K562 (cell line): ENCODE measurements at regions not wholly inside any gene's neighbourhood (a gene's known extent, or its start where the extent isn't known, plus 50 kb on each side); places are given as distances from the start of the nearest gene placed in this dataset.

Experiments used
- ATAC-seq: fragments of 200-7000 bp; cut with Tn5 transposase; 3 replicates; pipeline ENCODE4 v1.9.1; 2020; ENCODE audit warnings: moderate library complexity
- BruUV-seq: library from RNA; stranded (reverse); fragments of 400-500 nt; replicated peaks from 2 replicates; lab custom pipeline; 2021; lab: Mats Ljungman, UMichigan
- CTCF ChIA-PET: fragments of 300-600 bp; formaldehyde crosslinking; extraction: SDS; loops from one replicate; lab custom pipeline; 2021; ENCODE audit warnings: low intra/inter-chr PET ratio; lab: Yijun Ruan, JAX
- POLR2A ChIA-PET: fragments of 300-600, 350-650 bp; sonication (Branson Sonifier 250); formaldehyde crosslinking; extraction: SDS; loops from one replicate; lab custom pipeline; 2021; ENCODE audit warnings: antibody characterized with exemption, inconsistent platforms; lab: Yijun Ruan, JAX
- DNase-seq, 4 experiments: peaks; one replicate each; pipeline versions ENCODE4 v3.0.0 to v3.0.0-alpha.2; 2011 to 2018; ENCODE audit warnings: low spot score in 3 of 4, mixed read lengths in 3 of 4; ENCODE audit errors: extremely low read depth in 1 of 4
- FAIRE-seq: peaks from 2 replicates; lab custom pipeline; 2011; peaks lifted over from hg19 to GRCh38; lab: Jason Lieb, UNC
- H2AFZ ChIP-seq: 2 replicates; pipeline ENCODE4 v1.6.0; 2011; ENCODE audit warnings: low read depth, low read length, control low read depth, inconsistent platforms
- H3K27ac ChIP-seq: fragments of 200-600 bp; 3 replicates; pipeline ENCODE4 v1.8.0; 2011; ENCODE audit warnings: low read depth, mild to moderate bottlenecking, control low read depth, inconsistent platforms, low read length, moderate library complexity, mixed read lengths; ENCODE audit errors: extremely low read depth
- H3K27me3 ChIP-seq, 2 experiments: fragments of 300-600 bp in 1 of 2; 2 replicates in 1 of 2; 3 replicates in 1 of 2; pipeline versions ENCODE4 v1.6.0 to v1.8.0; 2011; ENCODE audit warnings: inconsistent platforms in 2 of 2, low read length in 2 of 2, mild to moderate bottlenecking in 1 of 2, mixed read lengths in 1 of 2, moderate library complexity in 1 of 2; ENCODE audit not compliant: control insufficient read depth in 2 of 2, insufficient read depth in 2 of 2
- H3K36me3 ChIP-seq: fragments of 300-600 bp; 3 replicates; pipeline ENCODE4 v1.8.0; 2011; ENCODE audit warnings: mild to moderate bottlenecking, low read length, inconsistent platforms; ENCODE audit not compliant: control insufficient read depth, insufficient read depth
- H3K4me1 ChIP-seq, 2 experiments: fragments of 200-600 bp in 1 of 2; replicated peaks in 1 of 2; 2 replicates in 1 of 2; 3 replicates in 1 of 2; pipeline versions ENCODE4 v1.5.1 to v1.8.0; 2011; ENCODE audit warnings: inconsistent platforms in 2 of 2, low read length in 2 of 2, mild to moderate bottlenecking in 1 of 2, mixed read lengths in 1 of 2, moderate library complexity in 1 of 2; ENCODE audit not compliant: control insufficient read depth in 2 of 2, insufficient read depth in 2 of 2
- H3K4me2 ChIP-seq: 2 replicates; pipeline ENCODE4 v1.6.1; 2011; ENCODE audit warnings: low read length, control low read depth, inconsistent platforms, mixed read lengths; ENCODE audit not compliant: insufficient read depth
- H3K4me3 ChIP-seq: fragments of 200-600 bp; sonication (generic), shearing (Covaris generic); 2 replicates; pipeline ENCODE4 v1.5.1; 2016; ENCODE audit warnings: control low read depth, inconsistent platforms
- H3K79me2 ChIP-seq: fragments of 200-600 bp; 3 replicates; pipeline ENCODE4 v1.8.0; 2011; ENCODE audit warnings: low read length, inconsistent platforms; ENCODE audit not compliant: control insufficient read depth, insufficient read depth
- H3K9ac ChIP-seq, 2 experiments: 2 replicates each; pipeline versions ENCODE4 v1.6.0 to v1.6.1; 2011; ENCODE audit warnings: low read depth in 2 of 2, low read length in 2 of 2, control low read depth in 1 of 2, inconsistent platforms in 1 of 2, mild to moderate bottlenecking in 1 of 2, mixed read lengths in 1 of 2; ENCODE audit not compliant: insufficient read depth in 1 of 2
- H3K9me1 ChIP-seq: one replicate; pipeline ENCODE4 v1.6.0; 2011; ENCODE audit warnings: inconsistent platforms, mild to moderate bottlenecking, low read length, moderate library complexity; ENCODE audit not compliant: control insufficient read depth, insufficient read depth
- H3K9me3 ChIP-seq: replicated peaks from 2 replicates; pipeline ENCODE4 v1.5.1; 2011; ENCODE audit warnings: low read depth, low read length, inconsistent platforms; ENCODE audit not compliant: control insufficient read depth, insufficient read depth
- H4K20me1 ChIP-seq: replicated peaks from 2 replicates; pipeline ENCODE4 v1.6.1; 2011; ENCODE audit warnings: low read length, inconsistent platforms, mixed read lengths; ENCODE audit not compliant: control insufficient read depth, insufficient read depth
- DEAF1 ChIP-seq: fragments of 450-650 bp; formaldehyde crosslinking; IDR thresholded peaks from 2 replicates; pipeline ENCODE4 v1.4.0; 2020; ENCODE audit warnings: mild to moderate bottlenecking, moderate library complexity
- FOXJ2 ChIP-seq: fragments of 200-800 bp; sonication (Bioruptor generic); IDR thresholded peaks from 2 replicates; pipeline ENCODE4 v1.6.1; 2016; ENCODE audit warnings: missing genetic modification characterization, missing compliant biosample characterization
- MEF2A ChIP-seq: IDR thresholded peaks from 2 replicates; pipeline ENCODE4 v1.6.1; 2011; ENCODE audit warnings: low read depth, mild to moderate bottlenecking, low read length, moderate library complexity; ENCODE audit not compliant: control insufficient read depth
- SP1 ChIP-seq: sonication (generic); formaldehyde crosslinking; IDR thresholded peaks from 2 replicates; pipeline ENCODE4 v1.8.1; 2022; ENCODE audit warnings: mild to moderate bottlenecking, missing genetic modification reagents
- SRSF1 ChIP-seq: fragments of 200-400 bp; formaldehyde crosslinking; IDR thresholded peaks from 2 replicates; pipeline ENCODE4 v1.6.1; 2017; ENCODE audit warnings: mild to moderate bottlenecking, low read depth, low read length, moderate library complexity
- ZBTB9 ChIP-seq: fragments of 450-650 bp; formaldehyde crosslinking; IDR thresholded peaks from 2 replicates; pipeline ENCODE4 v1.4.0; 2020; ENCODE audit warnings: mild to moderate bottlenecking, moderate library complexity
- ZFPM2 ChIP-seq: fragments of 250-450 bp; sonication (Bioruptor Pico); IDR thresholded peaks from 2 replicates; pipeline ENCODE4 v1.5.1; 2022; ENCODE audit warnings: mild to moderate bottlenecking
- ZMIZ1 ChIP-seq, 2 experiments: fragments of 150-350 bp in 1 of 2; IDR thresholded peaks; 2 replicates each; pipeline ENCODE4 v1.6.1; 2012 to 2016; ENCODE audit warnings: low read depth in 2 of 2, low read length in 2 of 2, mild to moderate bottlenecking in 1 of 2, moderate library complexity in 1 of 2
- ZNF12 ChIP-seq: sonication (generic); formaldehyde crosslinking; IDR thresholded peaks from 2 replicates; pipeline ENCODE4 v1.4.0; 2020; ENCODE audit warnings: mild to moderate bottlenecking, missing genetic modification reagents
- ZNF197 ChIP-seq: fragments of 200-800 bp; sonication (Bioruptor generic); IDR thresholded peaks from 2 replicates; pipeline ENCODE4 v1.6.1; 2016; ENCODE audit warnings: low read depth, missing genetic modification characterization, missing compliant biosample characterization
- ZNF830 ChIP-seq: fragments of 250-450 bp; sonication (Bioruptor Pico); IDR thresholded peaks from 2 replicates; pipeline ENCODE4 v1.5.0; 2021; ENCODE audit warnings: mild to moderate bottlenecking
- ZZZ3 ChIP-seq: fragments of 450-650 bp; IDR thresholded peaks from 2 replicates; pipeline ENCODE4 v1.6.1; 2016; ENCODE audit warnings: antibody characterized with exemption, mild to moderate bottlenecking, moderate library complexity
- WGBS: fragments of 100-300 bp; shearing (Covaris generic); methylation state at CpG from one replicate; pipeline ENCODE4 v1.1.6; 2016; ENCODE audit warnings: low coverage, mixed read lengths; ENCODE audit not compliant: insufficient coverage; ENCODE audit errors: missing lambda C conversion rate; 5-methylcytosine and 5-hydroxymethylcytosine counted together
- in situ Hi-C: fragments of 300-500 bp; cut with MboI; formaldehyde crosslinking; loops from 4 replicates; pipeline ENCODE4 v1.15.0; 2018; ENCODE audit warnings: inconsistent platforms, mixed read lengths
- intact Hi-C: fragments of 100-400 bp; cut with micrococcal nuclease; formaldehyde crosslinking; loops from 2 replicates; pipeline ENCODE4 v1.14.2; 2022

- H3K36me3 ChIP-seq, result no peaks in the 10 kb centered on the region
- ChIA-PET POLR2A (no interaction called here), CTCF (no interaction called here)
- BruUV-seq, result no TSS peak
- H3K4me2 ChIP-seq, result no peak overlapping the region
- H3K4me1 ChIP-seq, result no peaks in the 10 kb centered on the region
- H3K4me3 ChIP-seq, result no peak overlapping the region
- H3K9me3 ChIP-seq, result no peaks in the 10 kb centered on the region
- H4K20me1 ChIP-seq, result no peaks in the 10 kb centered on the region
- H3K9ac ChIP-seq, result no peak overlapping the region
- H2AFZ ChIP-seq, result no peak overlapping the region
- ATAC-seq (no peak), FAIRE-seq (no peak), DNase-seq (no peak)
- 0% methylated on average over 2 of the region's 2 CpGs for WGBS
- no peaks in the 10 kb centered on the region for H3K9me1 ChIP-seq
- no peak for TF ChIP-seq ZNF197 (CRISPR knock-in tag)
- TF ChIP-seq SP1 (CRISPR knock-in tag), result no peak
- no peak for TF ChIP-seq ZMIZ1 (IDR thresholded peaks at IDR 0.05; ENCODE audit: low read depth in 2 of 2, low read length in 2 of 2)
- no peak for TF ChIP-seq ZBTB9 (CRISPR knock-in tag)
- TF ChIP-seq SRSF1, result no peak
- no peak for TF ChIP-seq ZNF830 (CRISPR knock-in tag)
- no peak for TF ChIP-seq ZZZ3
- TF ChIP-seq FOXJ2 (tag), result no peak
- TF ChIP-seq DEAF1 (CRISPR knock-in tag), result no peak
- TF ChIP-seq MEF2A, result no peak
- no peak for TF ChIP-seq ZFPM2 (CRISPR knock-in tag)
- no peak for TF ChIP-seq ZNF12 (CRISPR knock-in tag)
- in situ Hi-C loops (no loop called here), intact Hi-C loops (no loop called here)
- no peak overlapping the region for H3K27ac ChIP-seq
- no peaks in the 10 kb centered on the region for H3K27me3 ChIP-seq
- H3K79me2 ChIP-seq, result no peaks in the 10 kb centered on the region
These were observed 497.2 kb downstream of the RAPGEF2 start for GRCh38 chr4:159600061-159600460.
